ENCODE measurements at regions not wholly inside any gene's neighbourhood (a gene's known extent, or its start where the extent isn't known, plus 50 kb on each side); places are given as distances from the start of the nearest gene placed in this dataset.

DNA sequence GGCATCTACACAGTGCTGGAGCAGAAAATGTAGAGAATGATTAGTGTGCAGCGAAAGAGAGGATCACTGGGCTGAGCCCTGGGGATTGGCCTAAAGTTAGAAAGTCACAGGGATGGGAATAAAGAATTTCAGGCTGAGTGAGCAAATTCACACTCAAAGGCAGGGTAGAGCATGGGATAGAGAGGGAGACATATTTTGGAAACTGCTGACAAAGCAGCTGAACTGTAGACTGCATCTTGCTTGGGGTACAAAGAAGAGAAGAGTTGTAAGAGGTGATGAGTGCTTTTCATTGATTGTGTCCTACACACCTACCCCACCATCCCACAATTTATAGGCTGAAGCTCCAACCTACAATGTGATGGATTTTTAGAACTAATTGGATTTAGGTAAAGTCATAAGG, 677.8 kb downstream of the TAF11L14 start:
- FAIRE-seq = no peak
- Histone ChIP-seq H4K20me1 (replicated peaks; ENCODE audit: control insufficient read depth, insufficient read depth, low read length) (no peaks in the 10 kb centered on the region), H3K27me3 (ENCODE audit: control insufficient read depth in 2 of 2, insufficient read depth in 2 of 2, low read length in 2 of 2) (no peaks in the 10 kb centered on the region), H3K4me3 (no peak overlapping the region), H3K9me3 (replicated peaks; ENCODE audit: control insufficient read depth, insufficient read depth, low read depth, low read length) (no peaks in the 10 kb centered on the region), H3K9ac (ENCODE audit: insufficient read depth in 1 of 2, low read depth in 2 of 2, low read length in 2 of 2) (no peak overlapping the region), H3K36me3 (ENCODE audit: control insufficient read depth, insufficient read depth, low read length) (no peaks in the 10 kb centered on the region), H3K79me2 (ENCODE audit: control insufficient read depth, insufficient read depth, low read length) (no peaks in the 10 kb centered on the region), H3K9me1 (ENCODE audit: control insufficient read depth, insufficient read depth, low read length) (no peaks in the 10 kb centered on the region), H3K4me1 (replicated peaks in 1 of 2; ENCODE audit: control insufficient read depth in 2 of 2, insufficient read depth in 2 of 2, low read length in 2 of 2) (no peaks in the 10 kb centered on the region), H3K27ac (ENCODE audit: extremely low read depth, low read depth, low read length) (no peak overlapping the region), H3K4me2 (ENCODE audit: insufficient read depth, low read length) (no peak overlapping the region), H2AFZ (ENCODE audit: low read depth, low read length) (no peak overlapping the region)
- no TSS peak for BruUV-seq (replicated peaks)
- DNase-seq (ENCODE audit: extremely low read depth in 1 of 4, low spot score in 3 of 4) = no peak
- intact Hi-C loops (cut with micrococcal nuclease) (no loop called here), in situ Hi-C loops (cut with MboI) (loop anchor here (25.0 kb wide), 2 partner anchors 825 to 1525 kb away; partner anchors contain the start of gene TAF11L2)
- ChIA-PET CTCF (ENCODE audit: low intra/inter-chr PET ratio) (no interaction called here), POLR2A (no interaction called here)
- no peak for ATAC-seq
- no peak for TF ChIP-seq SETDB1 (IDR thresholded peaks at IDR 0.05; ENCODE audit: low read length)
- peak; percentile 6; the same call in 1 of the 2 replicates for TF ChIP-seq ZNF316 (IDR thresholded peaks at IDR 0.05)
- TF ChIP-seq, protein P1, sequence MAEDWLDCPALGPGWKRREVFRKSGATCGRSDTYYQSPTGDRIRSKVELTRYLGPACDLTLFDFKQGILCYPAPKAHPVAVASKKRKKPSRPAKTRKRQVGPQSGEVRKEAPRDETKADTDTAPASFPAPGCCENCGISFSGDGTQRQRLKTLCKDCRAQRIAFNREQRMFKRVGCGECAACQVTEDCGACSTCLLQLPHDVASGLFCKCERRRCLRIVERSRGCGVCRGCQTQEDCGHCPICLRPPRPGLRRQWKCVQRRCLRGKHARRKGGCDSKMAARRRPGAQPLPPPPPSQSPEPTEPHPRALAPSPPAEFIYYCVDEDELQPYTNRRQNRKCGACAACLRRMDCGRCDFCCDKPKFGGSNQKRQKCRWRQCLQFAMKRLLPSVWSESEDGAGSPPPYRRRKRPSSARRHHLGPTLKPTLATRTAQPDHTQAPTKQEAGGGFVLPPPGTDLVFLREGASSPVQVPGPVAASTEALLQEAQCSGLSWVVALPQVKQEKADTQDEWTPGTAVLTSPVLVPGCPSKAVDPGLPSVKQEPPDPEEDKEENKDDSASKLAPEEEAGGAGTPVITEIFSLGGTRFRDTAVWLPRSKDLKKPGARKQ (CRISPR knock-in tag; IDR thresholded peaks at IDR 0.05) = no peak
- 0% methylated on average over 1 of the region's 1 CpG for WGBS (ENCODE audit: insufficient coverage, low coverage, missing lambda C conversion rate)

DNA sequence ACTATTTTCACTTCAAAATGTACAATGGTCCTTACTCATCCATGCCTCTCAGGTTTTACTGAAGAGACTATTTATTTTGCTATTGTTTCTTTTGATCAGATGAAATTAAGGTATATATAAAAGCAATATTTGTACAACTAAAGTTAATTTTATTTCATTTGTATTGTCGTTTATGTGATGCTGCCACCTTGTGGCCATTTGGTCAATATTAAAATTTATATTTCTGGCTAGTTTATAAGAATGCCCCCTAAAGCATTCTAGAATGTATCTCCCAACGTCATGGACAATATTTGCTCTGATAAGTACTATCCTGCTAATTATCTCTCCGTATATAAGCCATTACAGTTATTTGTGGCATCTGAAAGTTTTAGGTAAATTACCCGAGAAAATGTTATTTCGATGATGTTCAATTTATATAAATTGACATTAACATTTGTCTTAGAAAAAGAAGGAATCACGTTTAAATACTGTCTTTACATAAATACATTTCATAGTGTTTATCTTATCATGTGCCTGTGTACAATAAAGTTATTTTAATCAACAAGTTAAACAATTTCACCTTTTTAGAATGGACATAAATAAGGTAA, 680.0 kb downstream of the TAF11L14 start:
- no peak overlapping the region for H2AFZ ChIP-seq (ENCODE audit: low read depth, low read length)
- H3K4me3 ChIP-seq = no peak overlapping the region
- H3K9me3 ChIP-seq (replicated peaks; ENCODE audit: control insufficient read depth, insufficient read depth, low read depth, low read length) = no peaks in the 10 kb centered on the region
- H4K20me1 ChIP-seq (replicated peaks; ENCODE audit: control insufficient read depth, insufficient read depth, low read length) = no peaks in the 10 kb centered on the region
- no peaks in the 10 kb centered on the region for H3K36me3 ChIP-seq (ENCODE audit: control insufficient read depth, insufficient read depth, low read length)
- FAIRE-seq = peak; percentile 15
- no peak overlapping the region for H3K4me2 ChIP-seq (ENCODE audit: insufficient read depth, low read length)
- intact Hi-C loops (cut with micrococcal nuclease) (loop anchor here (1.0 kb wide), 1 partner anchor 1098 kb away; no protein-coding TSS in a partner anchor), in situ Hi-C loops (cut with MboI) (loop anchor here (25.0 kb wide), 2 partner anchors 827 to 1527 kb away; partner anchors contain the start of gene TAF11L2)
- H3K9ac ChIP-seq (ENCODE audit: insufficient read depth in 1 of 2, low read depth in 2 of 2, low read length in 2 of 2) = no peak overlapping the region
- 0% methylated on average over 6 of the region's 6 CpGs for WGBS (ENCODE audit: insufficient coverage, low coverage, missing lambda C conversion rate)
- no peaks in the 10 kb centered on the region for H3K4me1 ChIP-seq (replicated peaks in 1 of 2; ENCODE audit: control insufficient read depth in 2 of 2, insufficient read depth in 2 of 2, low read length in 2 of 2)
- no peak overlapping the region for H3K27ac ChIP-seq (ENCODE audit: extremely low read depth, low read depth, low read length)
- DNase-seq (ENCODE audit: extremely low read depth in 1 of 4, low spot score in 3 of 4) = peak; percentile 15 to 48 (median 24)
- no peak for ATAC-seq
- CTCF ChIA-PET (ENCODE audit: low intra/inter-chr PET ratio) = interaction anchor here (2.6 kb wide), 1 partner anchor 1098 kb away, joined by 12 read pairs; no protein-coding TSS in a partner anchor
- H3K9me1 ChIP-seq (ENCODE audit: control insufficient read depth, insufficient read depth, low read length) = no peaks in the 10 kb centered on the region
- no TSS peak for BruUV-seq (replicated peaks)
- H3K27me3 ChIP-seq (ENCODE audit: control insufficient read depth in 2 of 2, insufficient read depth in 2 of 2, low read length in 2 of 2) = no peaks in the 10 kb centered on the region
- POLR2A ChIA-PET = no interaction called here
- H3K79me2 ChIP-seq (ENCODE audit: control insufficient read depth, insufficient read depth, low read length) = no peaks in the 10 kb centered on the region
- TF ChIP-seq, protein P2, sequence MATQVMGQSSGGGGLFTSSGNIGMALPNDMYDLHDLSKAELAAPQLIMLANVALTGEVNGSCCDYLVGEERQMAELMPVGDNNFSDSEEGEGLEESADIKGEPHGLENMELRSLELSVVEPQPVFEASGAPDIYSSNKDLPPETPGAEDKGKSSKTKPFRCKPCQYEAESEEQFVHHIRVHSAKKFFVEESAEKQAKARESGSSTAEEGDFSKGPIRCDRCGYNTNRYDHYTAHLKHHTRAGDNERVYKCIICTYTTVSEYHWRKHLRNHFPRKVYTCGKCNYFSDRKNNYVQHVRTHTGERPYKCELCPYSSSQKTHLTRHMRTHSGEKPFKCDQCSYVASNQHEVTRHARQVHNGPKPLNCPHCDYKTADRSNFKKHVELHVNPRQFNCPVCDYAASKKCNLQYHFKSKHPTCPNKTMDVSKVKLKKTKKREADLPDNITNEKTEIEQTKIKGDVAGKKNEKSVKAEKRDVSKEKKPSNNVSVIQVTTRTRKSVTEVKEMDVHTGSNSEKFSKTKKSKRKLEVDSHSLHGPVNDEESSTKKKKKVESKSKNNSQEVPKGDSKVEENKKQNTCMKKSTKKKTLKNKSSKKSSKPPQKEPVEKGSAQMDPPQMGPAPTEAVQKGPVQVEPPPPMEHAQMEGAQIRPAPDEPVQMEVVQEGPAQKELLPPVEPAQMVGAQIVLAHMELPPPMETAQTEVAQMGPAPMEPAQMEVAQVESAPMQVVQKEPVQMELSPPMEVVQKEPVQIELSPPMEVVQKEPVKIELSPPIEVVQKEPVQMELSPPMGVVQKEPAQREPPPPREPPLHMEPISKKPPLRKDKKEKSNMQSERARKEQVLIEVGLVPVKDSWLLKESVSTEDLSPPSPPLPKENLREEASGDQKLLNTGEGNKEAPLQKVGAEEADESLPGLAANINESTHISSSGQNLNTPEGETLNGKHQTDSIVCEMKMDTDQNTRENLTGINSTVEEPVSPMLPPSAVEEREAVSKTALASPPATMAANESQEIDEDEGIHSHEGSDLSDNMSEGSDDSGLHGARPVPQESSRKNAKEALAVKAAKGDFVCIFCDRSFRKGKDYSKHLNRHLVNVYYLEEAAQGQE (IDR thresholded peaks at IDR 0.05; ENCODE audit: borderline replicate concordance) = peak; percentile 37; the same call in 1 of the 2 replicates
- TF ChIP-seq, protein P2 (CRISPR knock-in tag; IDR thresholded peaks at IDR 0.05; ENCODE audit: low read depth) = no peak
